SK-N-SH (cell line): ENCODE measurements at regions not wholly inside any gene's neighbourhood (a gene's known extent, or its start where the extent isn't known, plus 50 kb on each side); places are given as distances from the start of the nearest gene placed in this dataset.

Source experiments
- CTCF ChIA-PET: fragments of 300-600, 350-600 bp; formaldehyde crosslinking; extraction: SDS; loops from one replicate; lab custom pipeline; 2021; lab: Yijun Ruan, JAX
- POLR2A ChIA-PET: fragments of 350-600 bp; sonication (Branson Sonifier 250); formaldehyde crosslinking; extraction: SDS; loops from one replicate; lab custom pipeline; 2020; ENCODE audit warnings: antibody characterized with exemption, inconsistent platforms; lab: Yijun Ruan, JAX
- DNase-seq: peaks from one replicate; pipeline ENCODE4 v3.0.0; 2012
- H2AFZ ChIP-seq: fragments of 200-600 bp; sonication (generic); 2 replicates; pipeline ENCODE4 v1.8.1; 2016; ENCODE audit warnings: antibody characterized with exemption, mild to moderate bottlenecking, low read depth
- H3F3A ChIP-seq: fragments of 200-600 bp; sonication (generic); replicated peaks from 2 replicates; pipeline ENCODE3; 2016; ENCODE audit warnings: antibody characterized with exemption, mild to moderate bottlenecking; ENCODE audit not compliant: insufficient read depth
- H3K27ac ChIP-seq, 2 experiments: fragments of 200-500 bp in 1 of 2; fragments of 200-600 bp in 1 of 2; sonication (Bioruptor generic) in 1 of 2; sonication (generic), shearing (Covaris generic) in 1 of 2; 2 replicates each; pipeline versions ENCODE4 v1.5.1 to v1.6.1; 2014 to 2016; ENCODE audit warnings: low read depth in 2 of 2, inconsistent platforms in 1 of 2, low read length in 1 of 2, mild to moderate bottlenecking in 1 of 2, mixed read lengths in 1 of 2
- H3K27me3 ChIP-seq: fragments of 200-600 bp; sonication (generic), shearing (Covaris generic); 2 replicates; pipeline ENCODE4 v1.6.1; 2016; ENCODE audit warnings: mixed run types; ENCODE audit not compliant: insufficient read depth
- H3K36me3 ChIP-seq, 2 experiments: fragments of 200-500 bp in 1 of 2; fragments of 200-600 bp in 1 of 2; sonication (Bioruptor generic) in 1 of 2; sonication (generic) in 1 of 2; replicated peaks in 1 of 2; 2 replicates each; pipeline versions ENCODE3 to v1.5.1; 2014 to 2016; ENCODE audit warnings: low read length in 1 of 2, mild to moderate bottlenecking in 1 of 2; ENCODE audit not compliant: insufficient read depth in 2 of 2, control insufficient read depth in 1 of 2
- H3K4me1 ChIP-seq, 2 experiments: fragments of 200-500 bp in 1 of 2; fragments of 200-600 bp in 1 of 2; sonication (Bioruptor generic) in 1 of 2; sonication (generic), shearing (Covaris generic) in 1 of 2; 2 replicates each; pipeline versions ENCODE4 v1.5.1 to v1.6.1; 2014 to 2016; ENCODE audit warnings: low read depth in 1 of 2, low read length in 1 of 2, mixed run types in 1 of 2; ENCODE audit not compliant: insufficient read depth in 2 of 2, control insufficient read depth in 1 of 2
- H3K4me2 ChIP-seq: fragments of 200-600 bp; sonication (generic), shearing (Covaris generic); 2 replicates; pipeline ENCODE4 v1.6.1; 2017; ENCODE audit warnings: mixed run types
- H3K4me3 ChIP-seq, 2 experiments: fragments of 200-500 bp in 1 of 2; fragments of 200-600 bp in 1 of 2; sonication (Bioruptor generic) in 1 of 2; sonication (generic), shearing (Covaris generic) in 1 of 2; 2 replicates each; pipeline versions ENCODE4 v1.5.1 to v1.8.1; 2014 to 2016; ENCODE audit warnings: low read depth in 2 of 2, inconsistent platforms in 1 of 2, low read length in 1 of 2, mild to moderate bottlenecking in 1 of 2, mixed read lengths in 1 of 2, moderate library complexity in 1 of 2
- H3K79me2 ChIP-seq: fragments of 200-600 bp; sonication (generic); 2 replicates; pipeline ENCODE4 v1.8.1; 2017; ENCODE audit warnings: mild to moderate bottlenecking; ENCODE audit not compliant: insufficient read depth
- H3K9ac ChIP-seq: fragments of 200-600 bp; sonication (generic); 2 replicates; pipeline ENCODE4 v1.6.1; 2017; ENCODE audit warnings: mixed run types
- H3K9me2 ChIP-seq: fragments of 200-600 bp; sonication (generic); 2 replicates; pipeline ENCODE4 v1.6.1; 2017; ENCODE audit warnings: mixed run types
- H3K9me3 ChIP-seq: fragments of 200-600 bp; sonication (generic); 2 replicates; pipeline ENCODE4 v1.6.1; 2017; ENCODE audit warnings: mixed run types, mild to moderate bottlenecking, moderate library complexity
- H4K20me1 ChIP-seq: fragments of 200-600 bp; sonication (generic); 2 replicates; pipeline ENCODE4 v1.6.1; 2017; ENCODE audit warnings: mild to moderate bottlenecking, mixed run types; ENCODE audit not compliant: insufficient read depth
- ELF1 ChIP-seq: IDR thresholded peaks from 2 replicates; pipeline ENCODE4 v1.4.0; 2012
- EP300 ChIP-seq, 2 experiments: IDR thresholded peaks; 2 replicates each; pipeline versions ENCODE4 v1.4.0 to v1.6.1; 2012; ENCODE audit warnings: borderline replicate concordance in 1 of 2, low read depth in 1 of 2, low read length in 1 of 2
- EZH2phosphoT487 ChIP-seq: fragments of 200-600 bp; sonication (generic); IDR thresholded peaks from 2 replicates; pipeline ENCODE4 v1.6.1; 2017; ENCODE audit warnings: low read depth, mixed run types, mild to moderate bottlenecking, antibody characterized with exemption, moderate library complexity, borderline replicate concordance
- FOXJ3 ChIP-seq: sonication (generic); formaldehyde crosslinking; IDR thresholded peaks from 2 replicates; pipeline ENCODE4 v1.5.1; 2020; ENCODE audit warnings: mild to moderate bottlenecking, missing genetic modification reagents
- FOXM1 ChIP-seq: IDR thresholded peaks from 2 replicates; pipeline ENCODE4 v1.4.0; 2012; ENCODE audit warnings: low read depth, mild to moderate bottlenecking
- GATA2 ChIP-seq: sonication (generic); formaldehyde crosslinking; IDR thresholded peaks from 2 replicates; pipeline ENCODE4 v1.5.0; 2020; ENCODE audit warnings: mild to moderate bottlenecking, missing genetic modification reagents
- JUND ChIP-seq: IDR thresholded peaks from 2 replicates; pipeline ENCODE4 v1.4.0; 2012
- MEF2A ChIP-seq: IDR thresholded peaks from 2 replicates; pipeline ENCODE4 v1.4.0; 2012; ENCODE audit warnings: low read depth, borderline replicate concordance
- MXI1 ChIP-seq: IDR thresholded peaks from 2 replicates; pipeline ENCODE4 v1.6.1; 2012; ENCODE audit warnings: mild to moderate bottlenecking, low read depth, low read length, improper control_type of control experiment
- NFIC ChIP-seq: IDR thresholded peaks from 2 replicates; pipeline ENCODE4 v1.4.0; 2012; ENCODE audit warnings: borderline replicate concordance
- NRF1 ChIP-seq: IDR thresholded peaks from 2 replicates; pipeline ENCODE4 v1.6.1; 2012; ENCODE audit warnings: low read depth, mild to moderate bottlenecking, low read length
- RAD21 ChIP-seq: IDR thresholded peaks from 2 replicates; pipeline ENCODE4 v1.6.1; 2012; ENCODE audit warnings: mild to moderate bottlenecking, low read length
- RFX5 ChIP-seq: IDR thresholded peaks from 2 replicates; pipeline ENCODE4 v1.6.1; 2012; ENCODE audit warnings: mild to moderate bottlenecking, improper control_type of control experiment, low read length
- TAF1 ChIP-seq: IDR thresholded peaks from 2 replicates; pipeline ENCODE4 v1.6.1; 2012; ENCODE audit warnings: low read depth, mild to moderate bottlenecking, low read length, moderate library complexity, borderline replicate concordance
- TCF12 ChIP-seq: IDR thresholded peaks from 2 replicates; pipeline ENCODE4 v1.4.0; 2012
- WGBS: methylation state at CpG from one replicate; pipeline ENCODE4 v1.1.6; 2017; ENCODE audit warnings: low lambda C conversion rate; 5-methylcytosine and 5-hydroxymethylcytosine counted together
- TF ChIP-seq, protein P1 (sequence below): IDR thresholded peaks from 2 replicates; pipeline ENCODE4; 2012
- TF ChIP-seq, protein P2 (sequence below): fragments of 200-600 bp; sonication (generic); IDR thresholded peaks from 2 replicates; pipeline ENCODE4 v1.6.1; 2017; ENCODE audit warnings: antibody characterized with exemption, mild to moderate bottlenecking, moderate library complexity
- TF ChIP-seq, protein P3 (sequence below): fragments of 150-350 bp; IDR thresholded peaks from 2 replicates; pipeline ENCODE4 v1.6.1; 2017; ENCODE audit warnings: antibody characterized with exemption, low read length, low read depth, borderline replicate concordance
- TF ChIP-seq, protein P4 (sequence below): IDR thresholded peaks from 2 replicates; pipeline ENCODE4 v1.4.0; 2012; ENCODE audit warnings: low read depth
- TF ChIP-seq, protein P5 (sequence below): fragments of 150-350 bp; IDR thresholded peaks from 2 replicates; pipeline ENCODE4 v1.6.1; 2016; ENCODE audit warnings: mild to moderate bottlenecking, low read depth, low read length

DNA sequence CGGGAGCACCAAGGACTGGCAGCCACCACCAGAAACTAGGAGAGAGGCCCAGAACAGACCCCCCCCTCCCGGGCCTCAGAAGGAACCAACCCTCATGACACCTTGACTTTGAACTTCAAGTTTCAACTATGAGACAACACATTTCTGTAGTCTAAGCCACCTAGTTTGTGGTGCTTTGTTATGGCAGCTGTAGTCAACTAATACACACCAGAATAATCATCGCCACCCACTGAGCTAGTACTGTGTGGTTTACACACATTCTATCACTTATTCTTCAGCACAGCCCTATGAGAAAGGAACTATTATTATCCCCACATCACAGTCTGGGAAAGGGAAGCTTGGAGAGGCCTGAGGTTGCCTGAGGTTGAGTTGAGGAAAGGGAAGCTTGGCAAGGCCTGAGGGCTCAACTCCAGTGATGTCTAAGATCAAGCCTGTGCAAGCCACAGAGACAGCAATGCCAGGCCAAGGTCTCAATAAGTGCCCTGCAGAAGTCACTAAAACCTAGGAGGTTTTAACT is 126.6 kb downstream of the FHDC1 start:
- peaks cover 0 to 2% of the 10 kb centered on the region in 2 experiments; a peak in 1 of 4 replicates for H3K4me1 ChIP-seq
- no peaks in the 10 kb centered on the region for H3K36me3 ChIP-seq
- H3F3A ChIP-seq, result no peaks in the 10 kb centered on the region
- TF ChIP-seq FOXM1 (no peak), RAD21 (no peak), GATA2 (CRISPR knock-in tag) (no peak), JUND (no peak), EP300 (IDR thresholded peaks at IDR 0.05; ENCODE audit: borderline replicate concordance in 1 of 2, low read depth in 1 of 2, low read length in 1 of 2) (no peak), RFX5 (no peak), FOXJ3 (CRISPR knock-in tag) (no peak), NFIC (no peak), NRF1 (no peak), TCF12 (no peak), MEF2A (no peak), MXI1 (no peak)
- TF ChIP-seq, protein P1, sequence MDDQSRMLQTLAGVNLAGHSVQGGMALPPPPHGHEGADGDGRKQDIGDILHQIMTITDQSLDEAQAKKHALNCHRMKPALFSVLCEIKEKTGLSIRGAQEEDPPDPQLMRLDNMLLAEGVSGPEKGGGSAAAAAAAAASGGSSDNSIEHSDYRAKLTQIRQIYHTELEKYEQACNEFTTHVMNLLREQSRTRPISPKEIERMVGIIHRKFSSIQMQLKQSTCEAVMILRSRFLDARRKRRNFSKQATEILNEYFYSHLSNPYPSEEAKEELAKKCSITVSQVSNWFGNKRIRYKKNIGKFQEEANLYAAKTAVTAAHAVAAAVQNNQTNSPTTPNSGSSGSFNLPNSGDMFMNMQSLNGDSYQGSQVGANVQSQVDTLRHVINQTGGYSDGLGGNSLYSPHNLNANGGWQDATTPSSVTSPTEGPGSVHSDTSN, result no peak
- TF ChIP-seq, protein P2, sequence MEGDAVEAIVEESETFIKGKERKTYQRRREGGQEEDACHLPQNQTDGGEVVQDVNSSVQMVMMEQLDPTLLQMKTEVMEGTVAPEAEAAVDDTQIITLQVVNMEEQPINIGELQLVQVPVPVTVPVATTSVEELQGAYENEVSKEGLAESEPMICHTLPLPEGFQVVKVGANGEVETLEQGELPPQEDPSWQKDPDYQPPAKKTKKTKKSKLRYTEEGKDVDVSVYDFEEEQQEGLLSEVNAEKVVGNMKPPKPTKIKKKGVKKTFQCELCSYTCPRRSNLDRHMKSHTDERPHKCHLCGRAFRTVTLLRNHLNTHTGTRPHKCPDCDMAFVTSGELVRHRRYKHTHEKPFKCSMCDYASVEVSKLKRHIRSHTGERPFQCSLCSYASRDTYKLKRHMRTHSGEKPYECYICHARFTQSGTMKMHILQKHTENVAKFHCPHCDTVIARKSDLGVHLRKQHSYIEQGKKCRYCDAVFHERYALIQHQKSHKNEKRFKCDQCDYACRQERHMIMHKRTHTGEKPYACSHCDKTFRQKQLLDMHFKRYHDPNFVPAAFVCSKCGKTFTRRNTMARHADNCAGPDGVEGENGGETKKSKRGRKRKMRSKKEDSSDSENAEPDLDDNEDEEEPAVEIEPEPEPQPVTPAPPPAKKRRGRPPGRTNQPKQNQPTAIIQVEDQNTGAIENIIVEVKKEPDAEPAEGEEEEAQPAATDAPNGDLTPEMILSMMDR, result no peak
- TF ChIP-seq, protein P3, sequence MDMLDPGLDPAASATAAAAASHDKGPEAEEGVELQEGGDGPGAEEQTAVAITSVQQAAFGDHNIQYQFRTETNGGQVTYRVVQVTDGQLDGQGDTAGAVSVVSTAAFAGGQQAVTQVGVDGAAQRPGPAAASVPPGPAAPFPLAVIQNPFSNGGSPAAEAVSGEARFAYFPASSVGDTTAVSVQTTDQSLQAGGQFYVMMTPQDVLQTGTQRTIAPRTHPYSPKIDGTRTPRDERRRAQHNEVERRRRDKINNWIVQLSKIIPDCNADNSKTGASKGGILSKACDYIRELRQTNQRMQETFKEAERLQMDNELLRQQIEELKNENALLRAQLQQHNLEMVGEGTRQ, result no peak
- H3K4me2 ChIP-seq, result no peak overlapping the region
- no peak overlapping the region for H3K9ac ChIP-seq
- H3K9me3 ChIP-seq, result no peaks in the 10 kb centered on the region
- no peaks in the 10 kb centered on the region for H3K79me2 ChIP-seq
- peaks cover 18% of the 10 kb centered on the region; the same call in 1 of the 2 replicates for H3K27me3 ChIP-seq
- H2AFZ ChIP-seq, result no peak overlapping the region
- ChIA-PET CTCF (interaction anchor here (1.3 kb wide), 1 partner anchor 18 kb away, joined by 3 read pairs; no protein-coding TSS in a partner anchor), POLR2A (no interaction called here)
- 74% methylated on average over 3 of the region's 3 CpGs for WGBS
- no peak overlapping the region for H3K27ac ChIP-seq
- H3K4me3 ChIP-seq, result no peak overlapping the region
- no peaks in the 10 kb centered on the region for H3K9me2 ChIP-seq
- H4K20me1 ChIP-seq, result no peaks in the 10 kb centered on the region
- DNase-seq, result no peak

DNA sequence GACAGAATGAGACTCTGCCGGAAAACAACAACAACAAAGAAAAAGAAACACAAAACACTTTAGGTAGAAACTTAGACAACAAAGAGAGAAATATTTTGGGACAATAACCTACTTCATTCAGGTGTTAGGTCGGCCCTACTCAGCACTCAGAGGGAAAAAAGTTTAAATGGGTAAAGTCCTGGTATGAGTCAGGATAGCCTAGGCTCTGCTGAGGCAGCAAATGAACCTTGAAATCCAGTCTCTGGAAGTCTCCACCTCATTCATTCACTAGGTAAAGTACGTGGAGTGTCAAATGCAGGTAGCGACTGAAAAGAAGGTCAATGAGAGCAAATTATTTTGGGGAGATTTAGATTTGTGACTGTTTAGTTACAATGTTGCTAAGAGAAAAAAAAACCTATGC is 127.4 kb downstream of the FHDC1 start:
- H3K36me3 ChIP-seq, result no peaks in the 10 kb centered on the region
- 75% methylated on average over 4 of the region's 4 CpGs for WGBS
- TF ChIP-seq EZH2phosphoT487 (no peak), GATA2 (CRISPR knock-in tag) (no peak), NFIC (no peak), MXI1 (no peak), TAF1 (no peak), ELF1 (no peak)
- TF ChIP-seq, protein P4, sequence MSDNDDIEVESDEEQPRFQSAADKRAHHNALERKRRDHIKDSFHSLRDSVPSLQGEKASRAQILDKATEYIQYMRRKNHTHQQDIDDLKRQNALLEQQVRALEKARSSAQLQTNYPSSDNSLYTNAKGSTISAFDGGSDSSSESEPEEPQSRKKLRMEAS, result no peak
- TF ChIP-seq, protein P3, result no peak
- TF ChIP-seq, protein P5, sequence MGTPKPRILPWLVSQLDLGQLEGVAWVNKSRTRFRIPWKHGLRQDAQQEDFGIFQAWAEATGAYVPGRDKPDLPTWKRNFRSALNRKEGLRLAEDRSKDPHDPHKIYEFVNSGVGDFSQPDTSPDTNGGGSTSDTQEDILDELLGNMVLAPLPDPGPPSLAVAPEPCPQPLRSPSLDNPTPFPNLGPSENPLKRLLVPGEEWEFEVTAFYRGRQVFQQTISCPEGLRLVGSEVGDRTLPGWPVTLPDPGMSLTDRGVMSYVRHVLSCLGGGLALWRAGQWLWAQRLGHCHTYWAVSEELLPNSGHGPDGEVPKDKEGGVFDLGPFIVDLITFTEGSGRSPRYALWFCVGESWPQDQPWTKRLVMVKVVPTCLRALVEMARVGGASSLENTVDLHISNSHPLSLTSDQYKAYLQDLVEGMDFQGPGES, result no peak

More for the DNA sequence above, 127.4 kb downstream of the FHDC1 start:
- H3K27me3 ChIP-seq, result peaks cover 10% of the 10 kb centered on the region; the same call in 1 of the 2 replicates
- no peaks in the 10 kb centered on the region for H3F3A ChIP-seq
- H3K9ac ChIP-seq, result no peak overlapping the region
- H3K79me2 ChIP-seq, result no peaks in the 10 kb centered on the region
- peaks cover 0 to 2% of the 10 kb centered on the region in 2 experiments; a peak in 1 of 4 replicates for H3K4me1 ChIP-seq
- no peak overlapping the region for H3K4me2 ChIP-seq
- H3K4me3 ChIP-seq, result no peak overlapping the region
- no peak for DNase-seq
- H2AFZ ChIP-seq, result no peak overlapping the region
- no peaks in the 10 kb centered on the region for H3K9me2 ChIP-seq
- CTCF ChIA-PET, result no interaction called here
- POLR2A ChIA-PET, result no interaction called here
- H3K27ac ChIP-seq, result no peak overlapping the region
- H4K20me1 ChIP-seq, result no peaks in the 10 kb centered on the region
- H3K9me3 ChIP-seq, result no peaks in the 10 kb centered on the region
